Uterus (tissue), 3 donors: ENCODE measurements at regions not wholly inside any gene's neighbourhood (a gene's known extent, or its start where the extent isn't known, plus 50 kb on each side); places are given as distances from the start of the nearest gene placed in this dataset.

Source experiments
- DNase-seq, 2 donors: peaks; one replicate each; pipeline ENCODE4 v3.0.0-alpha.2; 2019 to 2020
- H3K27ac ChIP-seq, 2 donors: fragments of 200-600 bp; sonication (generic); 1 replicate in 1 of 2; 2 replicates in 1 of 2; pipeline ENCODE4 v1.5.1; 2016 to 2018
- H3K27me3 ChIP-seq, 2 donors: fragments of 200-600 bp; sonication (generic); one replicate each; pipeline ENCODE4 v1.5.1; 2018 to 2019; ENCODE audit warnings: control low read depth in 1 of 2
- H3K36me3 ChIP-seq, 2 donors: fragments of 200-600 bp; sonication (generic); one replicate each; pipeline ENCODE4 v1.5.1; 2019; ENCODE audit warnings: control low read depth in 1 of 2
- H3K4me1 ChIP-seq, 2 donors: fragments of 200-600 bp; sonication (generic); one replicate each; pipeline ENCODE4 v1.5.1; 2018 to 2019; ENCODE audit warnings: control low read depth in 1 of 2
- H3K4me3 ChIP-seq, 2 donors: fragments of 200-600 bp; sonication (generic); 1 replicate in 1 of 2; 2 replicates in 1 of 2; pipeline ENCODE4 v1.5.1; 2018 to 2019; ENCODE audit warnings: mild to moderate bottlenecking in 1 of 2
- H3K9me3 ChIP-seq, 2 donors: fragments of 200-600 bp; sonication (generic); one replicate each; pipeline ENCODE4 v1.5.1; 2019; ENCODE audit warnings: control low read depth in 1 of 2
- POLR2A ChIP-seq, 2 donors: fragments of 450-650 bp; IDR thresholded peaks; one replicate each; pipeline ENCODE4 v1.6.1; 2016; ENCODE audit warnings: antibody characterized with exemption in 2 of 2, mild to moderate bottlenecking in 1 of 2, moderate library complexity in 1 of 2
- intact Hi-C: fragments of 100-400 bp; cut with DNase I; formaldehyde crosslinking; loops from one replicate; pipeline ENCODE4 v1.15.1; 2023; ENCODE audit warnings: low total_unique reads
- TF ChIP-seq, protein P1 (sequence below), 4 experiments: fragments of 200-600 bp in 2 of 4; fragments of 450-650 bp in 2 of 4; sonication (generic) in 2 of 4; IDR thresholded peaks; one replicate each; pipeline ENCODE4 v1.5.1; 2016 to 2019; ENCODE audit warnings: antibody characterized with exemption in 4 of 4, mild to moderate bottlenecking in 2 of 4, moderate library complexity in 1 of 4
- donor health status: DM: yes; HTN: yes; CAD: no.

DNA sequence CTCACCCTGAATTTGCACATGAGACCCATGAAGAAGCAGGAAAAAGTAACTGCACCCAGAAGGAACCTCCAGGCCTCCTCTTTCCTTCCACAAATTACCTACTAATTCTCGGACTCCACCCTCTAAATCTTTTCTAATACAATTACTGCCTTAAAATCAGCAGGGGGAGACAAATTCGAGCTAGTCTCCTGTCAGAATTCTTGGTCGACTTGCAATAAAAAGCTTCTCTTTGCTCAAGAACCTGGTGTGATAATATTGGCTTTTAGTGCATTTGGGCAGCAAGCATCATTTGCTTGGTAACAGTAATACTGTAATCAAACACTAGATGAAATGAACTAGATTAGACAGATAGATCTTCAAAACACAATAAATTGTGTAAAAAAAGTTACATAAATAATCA is 281.9 kb downstream of the RAP2B start:
- intact Hi-C loops = no loop called here
- no peaks in the 10 kb centered on the region for H3K27me3 ChIP-seq
- H3K4me3 ChIP-seq = no peak overlapping the region
- no peak for TF ChIP-seq POLR2A (IDR thresholded peaks at IDR 0.05)
- TF ChIP-seq, protein P1, sequence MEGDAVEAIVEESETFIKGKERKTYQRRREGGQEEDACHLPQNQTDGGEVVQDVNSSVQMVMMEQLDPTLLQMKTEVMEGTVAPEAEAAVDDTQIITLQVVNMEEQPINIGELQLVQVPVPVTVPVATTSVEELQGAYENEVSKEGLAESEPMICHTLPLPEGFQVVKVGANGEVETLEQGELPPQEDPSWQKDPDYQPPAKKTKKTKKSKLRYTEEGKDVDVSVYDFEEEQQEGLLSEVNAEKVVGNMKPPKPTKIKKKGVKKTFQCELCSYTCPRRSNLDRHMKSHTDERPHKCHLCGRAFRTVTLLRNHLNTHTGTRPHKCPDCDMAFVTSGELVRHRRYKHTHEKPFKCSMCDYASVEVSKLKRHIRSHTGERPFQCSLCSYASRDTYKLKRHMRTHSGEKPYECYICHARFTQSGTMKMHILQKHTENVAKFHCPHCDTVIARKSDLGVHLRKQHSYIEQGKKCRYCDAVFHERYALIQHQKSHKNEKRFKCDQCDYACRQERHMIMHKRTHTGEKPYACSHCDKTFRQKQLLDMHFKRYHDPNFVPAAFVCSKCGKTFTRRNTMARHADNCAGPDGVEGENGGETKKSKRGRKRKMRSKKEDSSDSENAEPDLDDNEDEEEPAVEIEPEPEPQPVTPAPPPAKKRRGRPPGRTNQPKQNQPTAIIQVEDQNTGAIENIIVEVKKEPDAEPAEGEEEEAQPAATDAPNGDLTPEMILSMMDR (IDR thresholded peaks at IDR 0.05) = no peak
- DNase-seq = no peak
- H3K4me1 ChIP-seq = no peaks in the 10 kb centered on the region
- H3K36me3 ChIP-seq = no peaks in the 10 kb centered on the region
- H3K9me3 ChIP-seq = no peaks in the 10 kb centered on the region
- H3K27ac ChIP-seq = no peak overlapping the region

DNA sequence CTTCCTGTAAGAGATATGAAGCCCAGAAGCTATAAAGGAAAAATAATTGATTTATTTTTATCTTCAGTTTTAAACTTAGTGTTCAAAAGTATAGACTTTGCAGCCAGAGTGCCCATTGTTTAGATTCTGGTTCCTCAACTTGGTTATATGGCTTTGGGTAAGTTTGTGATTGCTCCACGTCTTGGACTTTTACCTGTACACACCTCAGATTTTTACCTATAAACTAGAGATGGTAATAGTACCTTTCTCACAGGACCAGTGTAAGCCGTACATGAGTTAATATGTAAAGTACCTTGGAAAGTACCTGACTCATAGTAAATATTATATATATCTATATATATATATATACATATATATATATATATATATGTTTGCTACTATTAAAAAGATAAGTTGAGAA is 283.8 kb downstream of the RAP2B start:
- H3K4me1 ChIP-seq = no peaks in the 10 kb centered on the region
- no peak for DNase-seq
- H3K27ac ChIP-seq = no peak overlapping the region
- TF ChIP-seq, protein P1 (IDR thresholded peaks at IDR 0.05) = no peak
- TF ChIP-seq POLR2A (IDR thresholded peaks at IDR 0.05) = no peak
- H3K27me3 ChIP-seq = no peaks in the 10 kb centered on the region
- intact Hi-C loops = no loop called here
- no peaks in the 10 kb centered on the region for H3K9me3 ChIP-seq
- H3K36me3 ChIP-seq = no peaks in the 10 kb centered on the region
- no peak overlapping the region for H3K4me3 ChIP-seq

DNA sequence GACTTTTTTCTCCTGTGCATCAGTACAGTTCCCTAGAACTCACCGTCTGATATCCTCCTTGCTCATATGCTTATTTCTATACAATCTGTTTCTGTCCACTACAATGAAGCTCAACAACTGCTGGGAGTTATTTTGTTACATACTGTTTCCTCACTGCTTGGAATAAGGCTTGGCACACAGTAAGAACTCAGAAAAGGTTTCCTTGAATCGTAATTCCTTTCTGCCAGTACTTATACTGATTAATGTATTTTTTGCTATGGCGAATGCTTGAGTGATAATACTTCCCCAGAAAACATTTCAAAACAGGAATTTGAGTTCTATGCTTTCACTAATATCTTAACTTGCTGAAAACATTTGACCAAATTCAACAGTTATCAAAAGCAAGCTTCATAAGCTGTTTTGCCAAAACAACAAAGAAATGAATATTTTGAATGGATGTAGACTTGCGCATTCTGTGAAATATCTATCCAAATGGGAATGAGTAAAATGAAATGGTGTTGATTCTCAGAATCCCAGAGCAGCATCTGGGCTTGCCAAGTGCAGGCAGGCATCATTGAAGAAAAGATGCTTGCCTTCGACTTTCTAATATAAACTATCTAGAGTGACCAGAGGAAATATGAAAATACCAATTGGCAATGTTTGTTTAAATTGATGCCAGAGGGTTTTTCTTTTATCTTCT is 286.3 kb downstream of the RAP2B start:
- TF ChIP-seq POLR2A (IDR thresholded peaks at IDR 0.05) = no peak
- TF ChIP-seq, protein P1 (IDR thresholded peaks at IDR 0.05) = no peak
- H3K36me3 ChIP-seq = no peaks in the 10 kb centered on the region
- no peak overlapping the region for H3K4me3 ChIP-seq
- H3K27me3 ChIP-seq = no peaks in the 10 kb centered on the region
- no peaks in the 10 kb centered on the region for H3K4me1 ChIP-seq
- no peak overlapping the region for H3K27ac ChIP-seq
- intact Hi-C loops = no loop called here
- H3K9me3 ChIP-seq = no peaks in the 10 kb centered on the region
- no peak for DNase-seq

DNA sequence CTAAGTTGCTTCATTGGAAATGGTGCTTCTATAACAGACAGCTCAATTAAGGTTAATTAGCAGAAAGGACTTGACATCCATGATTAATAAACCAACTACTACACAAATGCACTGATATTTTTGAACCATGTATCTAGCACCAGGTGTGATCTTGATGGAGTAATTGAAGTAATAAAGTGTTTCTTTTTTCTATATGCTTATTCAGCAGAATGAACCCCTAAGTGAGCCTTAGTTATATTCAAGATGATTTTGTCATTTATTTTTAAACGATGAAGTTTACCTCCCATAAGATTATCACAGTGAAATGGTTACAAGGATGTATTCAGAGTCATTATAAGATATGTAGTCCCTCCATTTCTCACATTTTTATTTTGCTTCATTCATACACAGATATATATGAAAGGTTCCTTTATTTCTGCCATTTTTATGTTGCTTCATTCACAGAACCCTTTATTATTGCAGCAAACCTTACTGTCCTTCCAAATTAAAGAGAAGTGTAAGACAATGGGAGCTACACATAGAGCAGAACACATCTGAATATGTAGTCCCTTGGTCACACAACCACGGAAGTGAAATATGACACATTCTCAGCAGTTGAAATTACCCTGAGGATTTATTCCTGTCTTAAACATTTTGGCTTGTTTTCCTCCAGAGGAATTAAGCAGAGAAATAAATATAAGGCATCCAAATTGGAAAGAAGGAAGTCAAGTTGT is 295.0 kb downstream of the RAP2B start:
- Histone ChIP-seq H3K9me3 (no peaks in the 10 kb centered on the region), H3K4me3 (no peak overlapping the region), H3K27me3 (no peaks in the 10 kb centered on the region), H3K4me1 (no peaks in the 10 kb centered on the region), H3K27ac (no peak overlapping the region), H3K36me3 (no peaks in the 10 kb centered on the region)
- DNase-seq = no peak
- intact Hi-C loops = no loop called here
- TF ChIP-seq, protein P1 (IDR thresholded peaks at IDR 0.05) = no peak
- no peak for TF ChIP-seq POLR2A (IDR thresholded peaks at IDR 0.05)

DNA sequence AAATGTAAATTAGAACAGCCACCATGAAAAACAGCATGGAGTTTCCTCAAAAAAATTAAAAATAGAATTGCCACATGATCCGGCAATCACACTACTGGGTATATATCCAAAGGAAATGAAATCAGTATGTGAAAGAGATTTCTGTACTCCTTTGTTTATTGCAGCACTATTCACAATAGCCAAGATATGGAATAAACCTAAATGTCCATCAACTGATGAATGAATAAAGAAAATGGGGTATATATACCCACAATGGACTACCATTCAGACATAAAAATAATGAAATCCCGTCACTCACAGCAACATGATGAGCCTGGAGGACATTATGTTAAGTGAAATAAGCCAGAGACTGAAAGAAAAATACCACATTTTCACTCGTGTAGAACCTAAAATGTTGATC is 296.9 kb downstream of the RAP2B start:
- no peak overlapping the region for H3K4me3 ChIP-seq
- no peak for DNase-seq
- TF ChIP-seq POLR2A (IDR thresholded peaks at IDR 0.05) = no peak
- TF ChIP-seq, protein P1 (IDR thresholded peaks at IDR 0.05) = no peak
- no peak overlapping the region for H3K27ac ChIP-seq
- H3K36me3 ChIP-seq = no peaks in the 10 kb centered on the region
- no peaks in the 10 kb centered on the region for H3K9me3 ChIP-seq
- intact Hi-C loops = no loop called here
- no peaks in the 10 kb centered on the region for H3K4me1 ChIP-seq
- no peaks in the 10 kb centered on the region for H3K27me3 ChIP-seq
